H9 (cell line): ENCODE measurements at regions not wholly inside any gene's neighbourhood (a gene's known extent, or its start where the extent isn't known, plus 50 kb on each side); places are given as distances from the start of the nearest gene placed in this dataset.

Experiments used
- DNase-seq: peaks from one replicate; pipeline ENCODE4 v3.0.0-alpha.2; 2017
- H2AFZ ChIP-seq: one replicate; pipeline ENCODE4 v1.6.1; 2013; ENCODE audit warnings: mild to moderate bottlenecking, low read length, control low read depth, moderate library complexity
- H2AK5ac ChIP-seq: 2 replicates; pipeline ENCODE4 v1.6.1; 2013; ENCODE audit warnings: low read length, control low read depth, mixed read lengths; ENCODE audit not compliant: insufficient read length
- H2BK120ac ChIP-seq: one replicate; pipeline ENCODE4 v1.6.1; 2013; ENCODE audit warnings: low read depth, mild to moderate bottlenecking, low read length, control low read depth, inconsistent platforms; ENCODE audit not compliant: poor library complexity, severe bottlenecking
- H2BK12ac ChIP-seq: 2 replicates; pipeline ENCODE4 v1.6.1; 2013; ENCODE audit warnings: low read length, control low read depth, mixed read lengths, low read depth; ENCODE audit not compliant: insufficient read length
- H2BK15ac ChIP-seq: 2 replicates; pipeline ENCODE4 v1.6.1; 2013; ENCODE audit warnings: low read depth, low read length, control low read depth
- H2BK20ac ChIP-seq: one replicate; pipeline ENCODE4 v1.6.1; 2013; ENCODE audit warnings: low read depth, mild to moderate bottlenecking, low read length, control low read depth, inconsistent platforms; ENCODE audit not compliant: poor library complexity, severe bottlenecking
- H2BK5ac ChIP-seq: 2 replicates; pipeline ENCODE4 v1.6.1; 2013; ENCODE audit warnings: low read length, control low read depth, mixed read lengths; ENCODE audit not compliant: insufficient read length
- H3K14ac ChIP-seq: 2 replicates; pipeline ENCODE4 v1.6.1; 2013; ENCODE audit warnings: low read length, control low read depth; ENCODE audit not compliant: insufficient read depth
- H3K18ac ChIP-seq: 2 replicates; pipeline ENCODE4 v1.6.1; 2013; ENCODE audit warnings: low read depth, mild to moderate bottlenecking, mixed read lengths, low read length, control low read depth; ENCODE audit not compliant: insufficient read length
- H3K23ac ChIP-seq: 2 replicates; pipeline ENCODE4 v1.6.1; 2013; ENCODE audit warnings: low read length, control low read depth, mixed read lengths, low read depth; ENCODE audit not compliant: insufficient read length
- H3K23me2 ChIP-seq: 2 replicates; pipeline ENCODE4 v1.6.1; 2013; ENCODE audit warnings: low read depth, mild to moderate bottlenecking, mixed read lengths, low read length, control low read depth; ENCODE audit not compliant: insufficient read length, poor library complexity, severe bottlenecking
- H3K27ac ChIP-seq: 2 replicates; pipeline ENCODE4 v1.5.1; 2013; ENCODE audit warnings: low read length, control low read depth, mixed read lengths, low read depth; ENCODE audit not compliant: insufficient read length
- H3K27me3 ChIP-seq: 2 replicates; pipeline ENCODE4 v1.6.1; 2013; ENCODE audit warnings: low read length, control low read depth, inconsistent platforms; ENCODE audit not compliant: insufficient read depth
- H3K4ac ChIP-seq: 2 replicates; pipeline ENCODE4 v1.6.1; 2013; ENCODE audit warnings: low read depth, mild to moderate bottlenecking, control low read depth, inconsistent platforms, low read length, moderate library complexity
- H3K4me1 ChIP-seq: 2 replicates; pipeline ENCODE4 v1.6.1; 2013; ENCODE audit warnings: low read length, control low read depth, inconsistent platforms; ENCODE audit not compliant: insufficient read depth
- H3K4me2 ChIP-seq: 2 replicates; pipeline ENCODE4 v1.6.1; 2013; ENCODE audit warnings: low read length, control low read depth, mixed read lengths; ENCODE audit not compliant: insufficient read length, insufficient read depth
- H3K56ac ChIP-seq: 2 replicates; pipeline ENCODE4 v1.6.1; 2013; ENCODE audit warnings: low read depth, mild to moderate bottlenecking, mixed read lengths, low read length, control low read depth; ENCODE audit not compliant: insufficient read length
- H3K79me1 ChIP-seq: 2 replicates; pipeline ENCODE4 v1.6.1; 2013; ENCODE audit warnings: low read depth, mild to moderate bottlenecking, moderate library complexity, low read length, control low read depth, inconsistent platforms; ENCODE audit not compliant: insufficient read depth, poor library complexity, severe bottlenecking
- H3K79me2 ChIP-seq: 2 replicates; pipeline ENCODE4 v1.6.1; 2013; ENCODE audit warnings: low read length, control low read depth, inconsistent platforms; ENCODE audit not compliant: insufficient read depth
- H3K9ac ChIP-seq: 2 replicates; pipeline ENCODE4 v1.6.1; 2013; ENCODE audit warnings: low read length, control low read depth, mixed read lengths; ENCODE audit not compliant: insufficient read length; ENCODE audit errors: extremely low read depth
- H3K9me3 ChIP-seq: one replicate; pipeline ENCODE4 v1.6.1; 2013; ENCODE audit warnings: low read depth, low read length, inconsistent platforms; ENCODE audit not compliant: control insufficient read depth
- H3T11ph ChIP-seq: one replicate; pipeline ENCODE4 v1.6.1; 2013; ENCODE audit warnings: mild to moderate bottlenecking, low read length, control low read depth, inconsistent platforms
- H4K20me1 ChIP-seq: one replicate; pipeline ENCODE4 v1.6.1; 2013; ENCODE audit not compliant: control insufficient read depth, insufficient read length, insufficient read depth
- H4K5ac ChIP-seq: 2 replicates; pipeline ENCODE4 v1.6.1; 2013; ENCODE audit warnings: low read depth, mild to moderate bottlenecking, mixed read lengths, low read length, control low read depth; ENCODE audit not compliant: insufficient read length
- H4K8ac ChIP-seq: replicated peaks from 2 replicates; pipeline ENCODE4 v1.6.1; 2013; ENCODE audit warnings: low read length, control low read depth, mixed read lengths, low read depth; ENCODE audit not compliant: insufficient read length
- H4K91ac ChIP-seq: 2 replicates; pipeline ENCODE4 v1.6.1; 2013; ENCODE audit warnings: low read depth, mild to moderate bottlenecking, moderate library complexity, mixed read lengths, low read length, control low read depth; ENCODE audit not compliant: insufficient read length
- H3K27ac Mint-ChIP-seq, 3 experiments: 2 replicates in 2 of 3; 3 replicates in 1 of 3; pipeline ENCODE4 v1.8.0; 2020 to 2021; ENCODE audit warnings: mixed read lengths in 3 of 3, mild to moderate bottlenecking in 1 of 3, moderate library complexity in 1 of 3
- H3K27me3 Mint-ChIP-seq: 2 replicates; pipeline ENCODE4 v1.8.0; 2021; ENCODE audit warnings: low read depth, mild to moderate bottlenecking, moderate library complexity, mixed read lengths
- H3K36me3 Mint-ChIP-seq, 3 experiments: 2 replicates in 2 of 3; 3 replicates in 1 of 3; pipeline ENCODE4 v1.8.0; 2020 to 2021; ENCODE audit warnings: low read depth in 3 of 3, mixed read lengths in 3 of 3; ENCODE audit not compliant: insufficient read depth in 1 of 3
- H3K4me1 Mint-ChIP-seq, 2 experiments: 2 replicates each; pipeline ENCODE4 v1.8.0; 2020; ENCODE audit warnings: mixed read lengths in 2 of 2
- H3K4me3 Mint-ChIP-seq, 2 experiments: 2 replicates in 1 of 2; 3 replicates in 1 of 2; pipeline ENCODE4 v1.8.0; 2020 to 2021; ENCODE audit warnings: mild to moderate bottlenecking in 2 of 2, mixed read lengths in 2 of 2, moderate library complexity in 1 of 2
- H3K9me3 Mint-ChIP-seq, 2 experiments: 2 replicates in 1 of 2; 3 replicates in 1 of 2; pipeline ENCODE4 v1.8.0; 2020; ENCODE audit warnings: mild to moderate bottlenecking in 2 of 2, mixed read lengths in 2 of 2, moderate library complexity in 1 of 2
- CTCF ChIP-seq: fragments of 200-600 bp; sonication (generic); conservative IDR thresholded peaks from 3 replicates; pipeline ENCODE4 v1.8.0; 2021; ENCODE audit warnings: antibody characterized with exemption, mild to moderate bottlenecking
- WGBS: extraction: QIAGEN DNeasy Blood & Tissue Kit; methylation state at CpG from one replicate; pipeline ENCODE4 v1.1.7; 2013; ENCODE audit warnings: missing lambda C conversion rate, low lambda C conversion rate, mixed read lengths; ENCODE audit not compliant: insufficient read length; ENCODE audit errors: extremely low coverage; 5-methylcytosine and 5-hydroxymethylcytosine counted together

- H3K9ac ChIP-seq = no peak overlapping the region
- no peaks in the 10 kb centered on the region for H3K79me2 ChIP-seq
- no peak overlapping the region for H4K8ac ChIP-seq
- Mint-ChIP-seq H3K27ac (no peak overlapping the region), H3K9me3 (no peaks in the 10 kb centered on the region), H3K27me3 (no peaks in the 10 kb centered on the region), H3K4me1 (peaks cover 19 to 29% of the 10 kb centered on the region in 2 experiments), H3K4me3 (no peak overlapping the region), H3K36me3 (no peaks in the 10 kb centered on the region)
- H3K4me1 ChIP-seq = peaks cover 4% of the 10 kb centered on the region; the same call in 1 of the 2 replicates
- TF ChIP-seq CTCF = no peak
- no peaks in the 10 kb centered on the region for H4K20me1 ChIP-seq
- H3T11ph ChIP-seq = no peak overlapping the region
- DNase-seq = no peak
- H4K91ac ChIP-seq = no peak overlapping the region
- no peak overlapping the region for H3K4me2 ChIP-seq
- H3K18ac ChIP-seq = no peak overlapping the region
- no peaks in the 10 kb centered on the region for H3K23me2 ChIP-seq
- no peak overlapping the region for H2BK15ac ChIP-seq
- H2BK12ac ChIP-seq = no peak overlapping the region
- no peaks in the 10 kb centered on the region for H3K9me3 ChIP-seq
- no peak overlapping the region for H3K27ac ChIP-seq
- no peak overlapping the region for H2AK5ac ChIP-seq
- no peaks in the 10 kb centered on the region for H3K79me1 ChIP-seq
- no peaks in the 10 kb centered on the region for H3K27me3 ChIP-seq
- H3K4ac ChIP-seq = no peak overlapping the region
- no peak overlapping the region for H3K56ac ChIP-seq
- H3K14ac ChIP-seq = no peak overlapping the region
- no peak overlapping the region for H2BK120ac ChIP-seq
- no peak overlapping the region for H2BK20ac ChIP-seq
- H2BK5ac ChIP-seq = no peak overlapping the region
- no peak overlapping the region for H2AFZ ChIP-seq
- WGBS = no CpG with 5 or more reads among the region's 3 CpGs
- no peak overlapping the region for H3K23ac ChIP-seq
- no peak overlapping the region for H4K5ac ChIP-seq
Measured at GRCh38 chr10:83212632-83213334, 926.5 kb upstream of the GHITM start.
